GM18909 (cell line): ENCODE measurements at regions not wholly inside any gene's neighbourhood (a gene's known extent, or its start where the extent isn't known, plus 50 kb on each side); places are given as distances from the start of the nearest gene placed in this dataset.
"Not testable (repeated sequence)": the region's sequence is repeated elsewhere in the genome, so short reads cannot be mapped to it uniquely, and the experiment has no call there.

ENCODE experiments used
- ATAC-seq: cut with Tn5 transposase; IDR thresholded peaks from one replicate; pipeline ENCODE4 v1.9.1; 2021; ENCODE audit warnings: mild to moderate bottlenecking; ENCODE audit not compliant: unreplicated experiment, poor library complexity

GRCh38 chr4:32929796-32930699, 2209.9 kb downstream of the PCDH7 start:
- no peak for ATAC-seq

GRCh38 chr4:32930700-32931099, 2210.5 kb downstream of the PCDH7 start:
- no peak for ATAC-seq

GRCh38 chr4:32931475-32931874, 2211.3 kb downstream of the PCDH7 start:
- ATAC-seq, result no peak

GRCh38 chr4:32932156-32932555, 2212.0 kb downstream of the PCDH7 start:
- ATAC-seq, result no peak

GRCh38 chr4:32939222-32939621, 2219.1 kb downstream of the PCDH7 start:
- not testable (repeated sequence) for ATAC-seq

- no peak for ATAC-seq
Measured at GRCh38 chr4:32950866-32951265, 2230.7 kb downstream of the PCDH7 start.

GRCh38 chr4:32958586-32958985, 2238.4 kb downstream of the PCDH7 start:
- ATAC-seq, result no peak

GRCh38 chr4:32962100-32962499, 2241.9 kb downstream of the PCDH7 start:
- no peak for ATAC-seq

GRCh38 chr4:32985256-32985655, 2265.1 kb downstream of the PCDH7 start:
- ATAC-seq, result no peak

GRCh38 chr4:32986236-32986635, 2266.1 kb downstream of the PCDH7 start:
- ATAC-seq, result no peak

GRCh38 chr4:32987111-32987510, 2266.9 kb downstream of the PCDH7 start:
- no peak for ATAC-seq

GRCh38 chr4:32988165-32988811, 2268.1 kb downstream of the PCDH7 start:
- ATAC-seq, result no peak

GRCh38 chr4:32991663-32992062, 2271.5 kb downstream of the PCDH7 start:
- no peak for ATAC-seq

GRCh38 chr4:32994981-32995881, 2275.1 kb downstream of the PCDH7 start:
- no peak for ATAC-seq

GRCh38 chr4:33013282-33013681, 2293.1 kb downstream of the PCDH7 start:
- no peak for ATAC-seq

- no peak for ATAC-seq
Measured at GRCh38 chr4:33025236-33025635, 2305.1 kb downstream of the PCDH7 start.

GRCh38 chr4:33029976-33030375, 2309.8 kb downstream of the PCDH7 start:
- no peak for ATAC-seq

- no peak for ATAC-seq
Measured at GRCh38 chr4:33031328-33031727, 2311.2 kb downstream of the PCDH7 start.

- no peak for ATAC-seq
Measured at GRCh38 chr4:33037464-33037863, 2317.3 kb downstream of the PCDH7 start.

- no peak for ATAC-seq
Measured at GRCh38 chr4:33045334-33045733, 2325.2 kb downstream of the PCDH7 start.

- no peak for ATAC-seq
Measured at GRCh38 chr4:33052241-33052640, 2332.1 kb downstream of the PCDH7 start.
